ENCODE measurements at regions not wholly inside any gene's neighbourhood (a gene's known extent, or its start where the extent isn't known, plus 50 kb on each side); places are given as distances from the start of the nearest gene placed in this dataset.

GRCh38 chr14:78074561-78074960 lies 95.6 kb upstream of the NRXN3 start:
- no peak for DNase-seq

GRCh38 chr14:78075033-78075432 lies 95.1 kb upstream of the NRXN3 start:
- no peak for DNase-seq

- DNase-seq: no peak
These were observed 94.5 kb upstream of the NRXN3 start for GRCh38 chr14:78075555-78076277.

GRCh38 chr14:78081245-78081644 lies 88.9 kb upstream of the NRXN3 start:
- DNase-seq: no peak

- no peak for DNase-seq
These were observed 86.3 kb upstream of the NRXN3 start for GRCh38 chr14:78083837-78084236.

- no peak for DNase-seq
These were observed 83.8 kb upstream of the NRXN3 start for GRCh38 chr14:78086342-78086741.

GRCh38 chr14:78088916-78089315 lies 81.3 kb upstream of the NRXN3 start:
- DNase-seq: no peak

- DNase-seq: no peak
These were observed 79.3 kb upstream of the NRXN3 start for GRCh38 chr14:78090864-78091263.

GRCh38 chr14:78091361-78091760 lies 78.8 kb upstream of the NRXN3 start:
- DNase-seq: no peak

GRCh38 chr14:78092040-78092439 lies 78.1 kb upstream of the NRXN3 start:
- no peak for DNase-seq

GRCh38 chr14:78103271-78103670 lies 66.9 kb upstream of the NRXN3 start:
- no peak for DNase-seq

- no peak for DNase-seq
These were observed 66.0 kb upstream of the NRXN3 start for GRCh38 chr14:78104160-78104559.

- no peak for DNase-seq
These were observed 65.5 kb upstream of the NRXN3 start for GRCh38 chr14:78104655-78105054.

- DNase-seq: no peak
These were observed 63.8 kb upstream of the NRXN3 start for GRCh38 chr14:78106381-78106780.

GRCh38 chr14:78107166-78107565 lies 63.0 kb upstream of the NRXN3 start:
- no peak for DNase-seq

- DNase-seq: no peak
These were observed 50.7 kb upstream of the NRXN3 start for GRCh38 chr14:78119440-78119839.
